ENCODE measurements at regions not wholly inside any gene's neighbourhood (a gene's known extent, or its start where the extent isn't known, plus 50 kb on each side); places are given as distances from the start of the nearest gene placed in this dataset.

DNA sequence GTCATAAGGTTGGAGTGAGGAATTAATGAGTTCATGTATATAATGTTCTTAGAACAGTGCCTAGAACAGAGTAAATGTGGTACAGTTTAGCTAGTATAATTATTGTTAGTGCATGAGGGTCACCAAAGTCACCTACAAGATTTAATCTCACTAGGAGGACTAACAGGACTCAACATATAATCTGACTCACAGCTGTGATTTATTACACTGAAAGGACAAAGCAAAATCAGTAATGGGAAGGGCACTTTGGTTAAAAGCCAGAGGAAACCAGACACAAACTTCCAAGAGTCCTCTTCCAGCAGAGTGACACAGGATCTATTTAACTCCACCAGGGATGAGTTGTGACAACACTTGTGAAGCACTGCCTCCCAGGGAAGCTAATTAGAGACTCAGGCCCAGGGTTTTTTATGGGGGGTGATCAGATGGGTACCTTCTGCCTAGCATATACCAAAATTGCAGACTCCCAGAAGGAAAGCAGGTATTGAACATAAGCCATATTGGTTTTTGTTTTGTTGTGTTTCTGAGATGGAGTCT, 341.2 kb upstream of the DACH1 start:
- no peak for DNase-seq

DNA sequence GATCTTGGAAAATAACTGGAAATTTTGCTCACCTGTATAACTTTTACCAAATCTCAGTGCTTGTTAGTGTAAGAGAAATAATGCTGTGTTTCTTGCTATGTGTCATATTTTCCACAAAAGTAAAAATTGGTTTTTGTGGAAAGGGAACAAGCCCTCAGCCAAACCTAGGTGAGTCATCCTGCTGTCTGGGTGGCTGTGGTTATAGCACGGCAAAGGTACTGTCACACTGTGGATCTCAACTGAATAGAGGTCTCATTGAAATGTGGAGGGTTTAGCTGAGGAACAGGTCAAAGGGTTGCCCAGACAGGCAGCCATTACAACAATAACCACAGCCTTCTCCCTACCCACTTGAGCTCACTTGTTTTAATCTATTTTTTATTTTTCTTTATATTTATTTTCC, 338.8 kb upstream of the DACH1 start:
- DNase-seq = no peak

- no peak for DNase-seq
Measured at GRCh38 chr13:72204291-72204690, 337.3 kb upstream of the DACH1 start.

- no peak for DNase-seq
Measured at GRCh38 chr13:72201726-72202125, 334.7 kb upstream of the DACH1 start.

GRCh38 chr13:72199640-72200039, 332.6 kb upstream of the DACH1 start:
- DNase-seq = no peak

DNA sequence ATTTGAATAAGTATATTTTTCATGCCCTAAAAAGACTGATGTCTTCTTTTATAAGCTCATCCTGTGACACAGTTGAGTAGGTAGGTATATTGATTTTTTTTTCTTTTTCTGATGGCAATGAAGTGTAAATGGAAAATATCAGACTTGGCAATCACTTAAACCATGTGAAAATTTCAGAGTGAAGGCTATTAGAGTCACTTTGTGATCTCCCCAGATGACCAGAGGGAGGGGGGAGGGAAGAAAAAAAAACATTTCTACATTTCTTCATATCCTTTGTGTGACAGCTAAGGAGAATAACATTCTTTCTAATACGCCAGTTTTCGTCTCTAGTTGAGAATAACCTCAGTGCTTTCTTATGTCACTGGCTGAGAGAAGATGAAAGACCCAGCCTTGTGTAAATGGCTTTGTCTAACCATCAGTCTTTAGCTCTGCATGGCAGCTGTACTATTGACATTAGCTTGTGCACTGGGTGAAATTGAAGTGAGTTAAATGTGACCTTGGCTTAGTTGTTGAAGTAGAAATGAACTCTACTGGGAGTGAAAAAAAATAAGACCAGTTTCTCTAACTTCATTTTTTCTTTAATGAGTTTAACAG, 332.1 kb upstream of the DACH1 start:
- DNase-seq = no peak

DNA sequence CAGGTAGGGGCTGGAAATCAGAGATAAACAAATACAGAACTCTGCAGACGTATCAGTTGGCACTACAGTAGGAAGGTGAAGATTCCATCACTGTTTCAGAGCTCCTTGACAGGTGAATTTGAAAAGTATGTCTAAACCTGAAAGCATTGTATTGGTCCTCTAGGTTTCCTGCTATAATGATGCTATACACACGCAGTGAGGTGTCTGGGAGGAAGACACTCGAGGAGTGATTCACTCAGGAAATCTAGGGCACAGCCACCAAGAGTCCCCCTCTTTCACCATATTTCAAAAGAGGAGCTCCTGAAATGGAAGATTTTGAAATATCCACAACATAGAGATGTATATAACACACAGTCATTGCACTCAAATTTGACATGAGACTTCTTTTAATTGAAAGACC, 331.0 kb upstream of the DACH1 start:
- DNase-seq = no peak

GRCh38 chr13:72195044-72195704, 328.2 kb upstream of the DACH1 start:
- DNase-seq = no peak

- no peak for DNase-seq
Measured at GRCh38 chr13:72194523-72194922, 327.5 kb upstream of the DACH1 start.

- no peak for DNase-seq
Measured at GRCh38 chr13:72186730-72187422, 319.9 kb upstream of the DACH1 start.

- no peak for DNase-seq
Measured at GRCh38 chr13:72185776-72186175, 318.8 kb upstream of the DACH1 start.

- no peak for DNase-seq
Measured at GRCh38 chr13:72181661-72182060, 314.7 kb upstream of the DACH1 start.

GRCh38 chr13:72180253-72180952, 313.4 kb upstream of the DACH1 start:
- no peak for DNase-seq

DNA sequence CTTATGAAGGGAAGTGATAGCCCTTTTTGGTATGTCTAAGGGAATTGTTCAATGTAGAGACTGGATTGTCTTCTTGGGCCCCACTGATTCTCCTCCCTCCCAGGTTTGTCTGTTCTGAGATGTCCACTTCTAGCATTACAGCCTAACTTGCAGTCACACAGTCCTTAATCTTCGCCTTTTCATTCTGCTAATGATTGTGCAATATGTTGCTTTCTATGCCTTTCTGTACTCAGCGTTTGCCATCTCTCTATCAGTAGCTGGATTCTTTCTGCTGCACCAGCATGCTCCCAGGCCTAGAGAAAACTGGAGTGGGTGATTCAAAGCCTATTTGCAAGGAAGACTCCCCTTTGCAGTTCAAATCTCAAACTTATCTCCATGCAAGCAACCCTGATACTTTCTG, 307.5 kb upstream of the DACH1 start:
- DNase-seq = no peak

- DNase-seq = no peak
Measured at GRCh38 chr13:72170571-72170970, 303.6 kb upstream of the DACH1 start.

DNA sequence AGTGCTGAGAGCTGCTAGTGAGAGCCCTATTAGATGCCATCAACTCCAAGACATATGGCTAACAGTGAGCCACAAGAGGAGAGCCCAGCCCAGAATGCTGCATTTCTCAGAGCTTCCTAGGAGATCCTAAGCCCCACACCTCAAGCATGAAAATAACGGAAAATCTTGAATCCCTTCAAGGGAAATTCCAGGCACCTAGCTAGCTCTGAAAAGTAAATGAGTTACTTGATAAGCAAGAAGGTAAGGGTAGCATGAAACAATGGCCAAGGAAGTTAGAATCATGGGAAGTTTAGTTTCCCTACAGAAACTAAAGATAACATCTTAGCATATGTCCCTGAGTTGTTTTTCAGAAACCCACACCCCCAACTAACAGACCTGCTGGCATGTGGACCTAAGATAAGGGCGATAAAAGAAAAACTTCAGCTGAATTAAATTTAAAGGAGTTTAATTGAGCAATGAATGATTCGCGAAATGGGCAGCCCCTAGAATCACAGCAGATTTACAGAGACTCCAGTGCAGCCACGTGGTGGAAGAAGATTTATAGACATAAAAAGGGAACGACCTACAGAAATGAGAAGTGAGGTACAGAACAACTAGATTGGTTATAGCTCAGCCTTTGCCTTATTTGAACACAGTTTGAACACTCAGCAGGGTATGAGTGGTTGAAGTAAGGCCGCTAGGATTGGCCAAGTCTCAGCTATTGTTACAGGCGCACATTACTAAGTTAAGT, 301.3 kb upstream of the DACH1 start:
- DNase-seq = no peak

DNA sequence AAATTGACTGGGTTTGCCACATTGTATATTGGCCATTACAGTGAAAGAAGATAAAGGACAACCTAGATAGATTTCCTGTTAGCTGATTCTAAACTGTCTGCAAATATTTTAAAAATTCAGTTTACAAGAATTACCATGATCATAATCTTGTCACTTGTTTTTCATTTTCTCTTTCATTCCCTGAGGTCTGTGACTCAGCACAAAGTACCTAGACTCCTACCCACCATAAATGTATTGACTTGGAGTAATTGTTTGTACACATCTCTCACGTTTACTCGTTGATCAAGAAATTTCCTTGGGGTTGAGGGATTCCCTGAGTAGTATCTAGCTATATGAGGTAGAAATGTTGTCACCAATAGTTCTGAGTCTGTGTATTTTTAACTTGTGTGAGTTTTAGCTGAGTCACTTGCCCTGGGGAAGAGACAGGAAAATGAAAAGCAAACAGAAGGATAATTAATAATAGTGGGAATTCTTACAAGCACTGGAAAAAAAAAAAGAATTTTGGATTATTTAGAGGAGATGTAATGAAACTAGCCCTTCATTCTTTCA, 299.2 kb upstream of the DACH1 start:
- no peak for DNase-seq

DNA sequence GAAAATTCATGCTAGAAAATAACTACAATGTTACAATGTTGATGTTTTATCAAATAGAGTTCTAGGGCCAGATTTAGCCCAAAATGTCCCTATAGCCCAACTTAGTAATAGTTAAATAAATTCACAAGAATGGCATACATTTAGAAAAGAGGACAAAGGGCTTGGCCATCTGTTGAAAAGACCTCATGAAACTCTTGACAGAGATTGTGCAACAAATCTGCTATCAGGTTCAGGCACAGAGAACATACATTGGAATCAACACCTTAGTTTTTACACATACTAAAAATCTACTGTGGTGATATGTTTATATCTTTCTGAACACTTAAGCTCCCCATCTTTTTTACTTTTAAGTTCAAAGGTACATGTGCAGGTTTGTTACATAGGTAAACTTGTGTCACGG, 298.3 kb upstream of the DACH1 start:
- DNase-seq = no peak

GRCh38 chr13:72164811-72165210, 297.8 kb upstream of the DACH1 start:
- no peak for DNase-seq

DNA sequence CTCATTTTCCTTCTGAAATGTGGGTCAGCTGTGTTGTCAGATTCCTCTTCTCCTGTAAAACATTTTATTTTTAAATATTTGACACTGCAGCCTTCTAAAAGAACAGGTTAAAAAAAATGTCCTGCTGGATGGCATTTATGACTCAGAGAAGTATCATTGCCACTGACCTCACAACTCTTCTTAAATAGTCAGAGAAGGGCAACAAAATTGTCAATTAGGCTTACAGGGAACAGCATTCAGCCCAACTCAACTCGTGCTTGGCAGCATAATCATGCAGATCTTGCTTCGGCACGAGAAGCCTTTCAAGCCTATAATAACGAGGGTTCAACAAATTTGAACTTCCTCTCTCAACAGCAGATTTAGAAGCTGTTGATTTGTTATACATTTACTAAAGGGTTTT, 296.7 kb upstream of the DACH1 start:
- no peak for DNase-seq

DNA sequence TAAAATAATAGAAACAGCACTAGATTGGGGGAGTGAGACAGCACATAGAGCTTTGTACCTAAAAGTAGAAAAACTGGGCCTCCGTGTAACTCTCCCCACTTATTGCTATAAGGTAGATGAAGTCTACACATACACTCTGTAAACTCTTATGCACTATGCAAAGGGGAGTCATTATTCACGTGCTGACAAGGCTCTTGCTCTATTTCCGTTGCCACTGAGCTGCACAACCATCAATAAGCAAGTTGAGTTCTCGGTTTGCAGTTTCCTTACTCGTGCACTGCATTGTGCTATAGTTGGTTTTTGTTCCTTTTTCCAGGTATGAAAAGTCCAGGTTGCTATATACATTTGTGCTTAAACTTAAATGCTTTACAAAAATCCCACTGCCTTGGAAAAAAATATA, 294.0 kb upstream of the DACH1 start:
- DNase-seq = no peak

DNA sequence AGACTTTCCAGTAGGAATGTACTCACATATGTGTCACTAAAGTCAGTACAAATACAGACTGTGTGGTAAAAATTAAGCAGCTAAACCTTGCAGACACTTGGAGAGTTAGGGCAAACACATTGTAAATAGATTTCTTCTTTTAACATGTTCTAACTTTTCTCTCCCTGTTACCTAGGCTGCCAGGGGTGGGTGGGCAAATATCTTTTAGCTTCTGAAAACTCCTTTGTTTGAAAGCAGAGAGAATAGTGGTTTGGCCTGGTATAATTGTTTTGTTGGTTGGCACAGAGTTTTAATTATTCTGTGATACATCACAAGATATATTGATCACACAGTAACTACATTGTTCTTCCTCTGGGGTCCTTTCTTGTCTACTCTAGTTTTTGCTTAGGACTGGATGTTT, 289.8 kb upstream of the DACH1 start:
- no peak for DNase-seq

DNA sequence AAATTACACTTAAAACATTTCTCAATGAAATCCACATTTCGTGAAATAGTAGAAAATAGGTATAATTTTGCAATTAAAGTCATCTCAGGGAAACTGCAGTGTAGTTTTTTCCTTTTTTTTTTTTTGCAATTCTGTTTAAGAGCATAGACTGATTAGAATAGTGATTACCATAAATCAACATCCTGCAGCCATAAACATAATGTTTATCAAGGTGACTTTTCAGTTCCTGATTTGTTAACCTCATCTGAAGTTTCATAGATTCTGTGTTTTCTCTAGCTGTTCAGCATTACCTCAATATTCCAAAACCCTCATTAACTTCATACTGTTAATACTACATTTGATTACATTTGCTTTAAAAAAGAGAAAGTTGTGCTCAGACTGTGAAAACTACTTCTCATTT, 286.3 kb upstream of the DACH1 start:
- no peak for DNase-seq
